ENCODE measurements at regions not wholly inside any gene's neighbourhood (a gene's known extent, or its start where the extent isn't known, plus 50 kb on each side); places are given as distances from the start of the nearest gene placed in this dataset.

DNA sequence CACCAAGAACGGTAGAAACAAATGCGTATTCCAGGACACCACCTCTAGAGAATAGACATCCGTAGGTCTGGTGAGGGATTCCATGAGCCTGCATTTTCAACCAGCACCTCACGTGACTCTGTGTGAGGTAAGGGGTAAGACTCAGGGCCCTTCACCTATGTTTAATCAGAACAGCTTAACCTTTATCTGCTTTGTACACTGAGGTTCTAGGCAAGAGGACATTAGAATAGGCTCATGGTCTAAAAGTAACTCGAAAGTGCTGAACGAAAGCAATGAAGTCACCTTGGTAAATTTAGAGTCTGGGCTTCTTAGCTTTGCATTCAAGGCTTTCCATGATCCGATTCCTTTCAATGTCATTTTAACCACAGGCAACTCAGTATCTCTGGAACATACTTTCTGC, 270.5 kb upstream of the CADM1 start:
- H3K9me3 ChIP-seq (ENCODE audit: low read length) = no peaks in the 10 kb centered on the region
- DNase-seq (ENCODE audit: low spot score) (no peak), FAIRE-seq (no peak), ATAC-seq (no peak)
- 38% methylated on average over 7 of the region's 7 CpGs for WGBS (ENCODE audit: low lambda C conversion rate)
- no peak overlapping the region for H3K27ac ChIP-seq (ENCODE audit: extremely low read length, insufficient read depth, low read length)
- H3K79me2 ChIP-seq (ENCODE audit: insufficient read depth, low read length) = no peaks in the 10 kb centered on the region
- no peaks in the 10 kb centered on the region for H3K4me1 ChIP-seq (ENCODE audit: insufficient read depth, low read length)
- H4K20me1 ChIP-seq (ENCODE audit: insufficient read depth, low read length) = no peaks in the 10 kb centered on the region
- ChIA-PET POLR2A (no interaction called here), CTCF (ENCODE audit: low intra/inter-chr PET ratio, low total read pairs) (no interaction called here)
- H3K9ac ChIP-seq (ENCODE audit: insufficient read depth, low read depth, low read length) = no peak overlapping the region
- H3K27me3 ChIP-seq (ENCODE audit: control insufficient read depth in 1 of 2, insufficient read depth in 2 of 2, low read length in 2 of 2) = peaks cover 0 to 11% of the 10 kb centered on the region in 2 experiments; a peak in 2 of 5 replicates
- in situ Hi-C loops (cut with HindIII; ENCODE audit: extremely low pct_ligation_motif_present, low pct_unique_long_range_greater_than_20kb) = no loop called here
- intact Hi-C loops (cut with micrococcal nuclease; ENCODE audit: unreplicated experiment) = no loop called here
- BruUV-seq (replicated peaks) = no TSS peak
- no peaks in the 10 kb centered on the region for H3K36me3 ChIP-seq (replicated peaks in 1 of 2; ENCODE audit: control insufficient read depth in 1 of 2, insufficient read depth in 2 of 2, low read length in 2 of 2)
- TF ChIP-seq KAT7 (CRISPR knock-in tag; IDR thresholded peaks at IDR 0.05; ENCODE audit: borderline replicate concordance) = no peak
- TF ChIP-seq, protein P1, sequence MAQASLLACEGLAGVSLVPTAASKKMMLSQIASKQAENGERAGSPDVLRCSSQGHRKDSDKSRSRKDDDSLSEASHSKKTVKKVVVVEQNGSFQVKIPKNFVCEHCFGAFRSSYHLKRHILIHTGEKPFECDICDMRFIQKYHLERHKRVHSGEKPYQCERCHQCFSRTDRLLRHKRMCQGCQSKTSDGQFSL (CRISPR knock-in tag; IDR thresholded peaks at IDR 0.05) = no peak
- TF ChIP-seq NFE2 (CRISPR knock-in tag; IDR thresholded peaks at IDR 0.05) = no peak
- no peak for TF ChIP-seq BHLHE40 (IDR thresholded peaks at IDR 0.05; ENCODE audit: low read length)
- no peak for TF ChIP-seq ARNT (IDR thresholded peaks at IDR 0.05)
- TF ChIP-seq, protein P2, sequence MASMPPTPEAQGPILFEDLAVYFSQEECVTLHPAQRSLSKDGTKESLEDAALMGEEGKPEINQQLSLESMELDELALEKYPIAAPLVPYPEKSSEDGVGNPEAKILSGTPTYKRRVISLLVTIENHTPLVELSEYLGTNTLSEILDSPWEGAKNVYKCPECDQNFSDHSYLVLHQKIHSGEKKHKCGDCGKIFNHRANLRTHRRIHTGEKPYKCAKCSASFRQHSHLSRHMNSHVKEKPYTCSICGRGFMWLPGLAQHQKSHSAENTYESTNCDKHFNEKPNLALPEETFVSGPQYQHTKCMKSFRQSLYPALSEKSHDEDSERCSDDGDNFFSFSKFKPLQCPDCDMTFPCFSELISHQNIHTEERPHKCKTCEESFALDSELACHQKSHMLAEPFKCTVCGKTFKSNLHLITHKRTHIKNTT (CRISPR knock-in tag; IDR thresholded peaks at IDR 0.05) = no peak
- no peak for TF ChIP-seq PTBP1 (IDR thresholded peaks at IDR 0.05; ENCODE audit: low read depth, low read length, poor library complexity, severe bottlenecking)
- TF ChIP-seq MLLT10 (CRISPR knock-in tag; IDR thresholded peaks at IDR 0.05) = no peak
- no peak overlapping the region for H3K4me2 ChIP-seq (ENCODE audit: low read depth, low read length)
- no peak overlapping the region for H3K4me3 ChIP-seq (replicated peaks in 1 of 3; ENCODE audit: insufficient read depth in 1 of 3, low read depth in 2 of 3, low read length in 3 of 3)
- no peak overlapping the region for H2AFZ ChIP-seq (ENCODE audit: low read length)

DNA sequence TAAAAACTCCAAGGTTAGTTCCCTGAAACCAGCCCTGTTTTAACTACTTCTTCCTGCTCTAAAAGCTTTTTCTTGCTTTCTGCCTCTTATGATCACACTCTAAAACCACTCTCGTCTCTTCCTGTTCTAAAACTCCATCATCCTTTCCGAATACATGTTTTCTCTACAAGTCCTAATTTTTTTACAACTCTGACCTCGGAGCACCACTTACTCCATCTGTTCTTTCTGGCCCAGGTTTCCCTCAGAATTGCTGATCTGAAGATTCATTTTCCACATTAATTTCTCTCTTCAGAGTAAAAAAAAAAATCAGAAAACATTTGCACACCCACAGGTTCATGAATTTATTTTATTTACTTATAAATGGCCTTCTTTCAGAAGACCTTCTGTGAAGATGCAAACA, 265.7 kb upstream of the CADM1 start:
- no peak overlapping the region for H3K27ac ChIP-seq (ENCODE audit: extremely low read length, insufficient read depth, low read length)
- DNase-seq (ENCODE audit: low spot score) (no peak), FAIRE-seq (no peak), ATAC-seq (no peak)
- no peaks in the 10 kb centered on the region for H3K79me2 ChIP-seq (ENCODE audit: insufficient read depth, low read length)
- POLR2A ChIA-PET = no interaction called here
- H2AFZ ChIP-seq (ENCODE audit: low read length) = no peak overlapping the region
- in situ Hi-C loops (cut with HindIII; ENCODE audit: extremely low pct_ligation_motif_present, low pct_unique_long_range_greater_than_20kb) (no loop called here), intact Hi-C loops (cut with micrococcal nuclease; ENCODE audit: unreplicated experiment) (no loop called here)
- CTCF ChIA-PET (ENCODE audit: low intra/inter-chr PET ratio, low total read pairs) = no interaction called here
- no peaks in the 10 kb centered on the region for H3K36me3 ChIP-seq (replicated peaks in 1 of 2; ENCODE audit: control insufficient read depth in 1 of 2, insufficient read depth in 2 of 2, low read length in 2 of 2)
- no TSS peak for BruUV-seq (replicated peaks)
- TF ChIP-seq MZF1 (CRISPR knock-in tag; IDR thresholded peaks at IDR 0.05; ENCODE audit: borderline replicate concordance) = no peak
- TF ChIP-seq KMT2A (CRISPR knock-in tag; IDR thresholded peaks at IDR 0.05) = no peak
- TF ChIP-seq, protein P3, sequence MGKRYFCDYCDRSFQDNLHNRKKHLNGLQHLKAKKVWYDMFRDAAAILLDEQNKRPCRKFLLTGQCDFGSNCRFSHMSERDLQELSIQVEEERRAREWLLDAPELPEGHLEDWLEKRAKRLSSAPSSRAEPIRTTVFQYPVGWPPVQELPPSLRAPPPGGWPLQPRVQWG (CRISPR knock-in tag; IDR thresholded peaks at IDR 0.05; ENCODE audit: borderline replicate concordance, low read depth) = no peak
- TF ChIP-seq, protein P4, sequence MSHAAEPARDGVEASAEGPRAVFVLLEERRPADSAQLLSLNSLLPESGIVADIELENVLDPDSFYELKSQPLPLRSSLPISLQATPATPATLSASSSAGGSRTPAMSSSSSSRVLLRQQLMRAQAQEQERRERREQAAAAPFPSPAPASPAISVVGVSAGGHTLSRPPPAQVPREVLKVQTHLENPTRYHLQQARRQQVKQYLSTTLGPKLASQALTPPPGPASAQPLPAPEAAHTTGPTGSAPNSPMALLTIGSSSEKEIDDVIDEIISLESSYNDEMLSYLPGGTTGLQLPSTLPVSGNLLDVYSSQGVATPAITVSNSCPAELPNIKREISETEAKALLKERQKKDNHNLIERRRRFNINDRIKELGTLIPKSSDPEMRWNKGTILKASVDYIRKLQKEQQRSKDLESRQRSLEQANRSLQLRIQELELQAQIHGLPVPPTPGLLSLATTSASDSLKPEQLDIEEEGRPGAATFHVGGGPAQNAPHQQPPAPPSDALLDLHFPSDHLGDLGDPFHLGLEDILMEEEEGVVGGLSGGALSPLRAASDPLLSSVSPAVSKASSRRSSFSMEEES (CRISPR knock-in tag; IDR thresholded peaks at IDR 0.05) = no peak
- TF ChIP-seq NKX3-1 (CRISPR knock-in tag; IDR thresholded peaks at IDR 0.05) = no peak
- no peak for TF ChIP-seq MTA3 (CRISPR knock-in tag; IDR thresholded peaks at IDR 0.05)
- H3K4me3 ChIP-seq (replicated peaks in 1 of 3; ENCODE audit: insufficient read depth in 1 of 3, low read depth in 2 of 3, low read length in 3 of 3) = no peak overlapping the region
- 0% methylated on average over 3 of the region's 3 CpGs for WGBS (ENCODE audit: low lambda C conversion rate)
- no peak overlapping the region for H3K4me2 ChIP-seq (ENCODE audit: low read depth, low read length)
- H3K9ac ChIP-seq (ENCODE audit: insufficient read depth, low read depth, low read length) = no peak overlapping the region
- H3K27me3 ChIP-seq (ENCODE audit: control insufficient read depth in 1 of 2, insufficient read depth in 2 of 2, low read length in 2 of 2) = peaks cover 1 to 2% of the 10 kb centered on the region in 2 experiments; a peak in 2 of 5 replicates
- no peaks in the 10 kb centered on the region for H3K4me1 ChIP-seq (ENCODE audit: insufficient read depth, low read length)
- no peaks in the 10 kb centered on the region for H3K9me3 ChIP-seq (ENCODE audit: low read length)
- H4K20me1 ChIP-seq (ENCODE audit: insufficient read depth, low read length) = no peaks in the 10 kb centered on the region

Data from HepG2 (cell line).